NCI-H510A (cell line): ENCODE measurements at regions not wholly inside any gene's neighbourhood (a gene's known extent, or its start where the extent isn't known, plus 50 kb on each side); places are given as distances from the start of the nearest gene placed in this dataset.

Source experiments
- DNase-seq: peaks from one replicate; lab custom pipeline; 2025; lab: John Stamatoyannopoulos, UW

- no peak for DNase-seq
Observed at GRCh38 chr1:223486932-223487886, 94.0 kb downstream of the CCDC185 start.

DNA sequence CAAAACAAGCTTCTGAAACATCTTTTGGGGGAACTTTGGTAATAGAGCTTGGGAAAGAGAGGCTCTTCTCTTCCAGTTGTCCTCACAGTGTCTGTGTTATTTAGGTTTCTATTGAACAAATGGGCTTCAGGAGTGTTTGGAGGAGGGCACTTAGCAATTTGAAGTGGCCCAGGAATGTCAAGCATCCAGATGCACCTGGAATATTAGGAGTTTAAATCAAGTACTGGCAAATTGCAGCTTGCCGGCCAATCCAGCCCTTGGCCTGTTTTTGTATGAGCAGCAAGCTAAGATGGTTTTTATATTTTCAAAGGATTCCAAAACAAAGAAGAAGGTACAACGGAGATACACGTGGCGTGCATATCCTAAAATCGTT lies 94.7 kb downstream of the CCDC185 start:
- DNase-seq, result no peak

DNA sequence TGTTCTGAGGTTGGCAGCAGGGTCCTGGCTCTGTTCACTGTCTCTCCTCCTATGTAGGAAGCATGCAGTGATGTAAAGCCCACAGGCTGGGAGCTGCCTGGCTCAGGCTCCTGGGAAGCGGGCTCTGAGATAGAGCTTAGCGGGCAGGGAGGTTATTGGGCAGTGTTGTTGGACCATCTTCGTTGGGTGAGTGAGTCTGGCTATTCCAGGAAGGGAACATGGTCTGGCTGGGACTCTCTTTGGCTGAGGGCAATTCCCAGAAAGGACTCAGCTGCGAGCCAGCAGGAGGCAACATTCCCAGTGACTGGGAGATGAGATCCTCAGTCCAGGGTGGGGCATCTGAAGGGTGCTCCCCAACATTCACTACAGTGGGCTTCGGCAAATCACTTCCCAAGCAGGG lies 96.2 kb downstream of the CCDC185 start:
- no peak for DNase-seq

- DNase-seq, result no peak
Observed at GRCh38 chr1:223490256-223490655, 97.0 kb downstream of the CCDC185 start.
